ENCODE measurements at regions not wholly inside any gene's neighbourhood (a gene's known extent, or its start where the extent isn't known, plus 50 kb on each side); places are given as distances from the start of the nearest gene placed in this dataset.

DNA sequence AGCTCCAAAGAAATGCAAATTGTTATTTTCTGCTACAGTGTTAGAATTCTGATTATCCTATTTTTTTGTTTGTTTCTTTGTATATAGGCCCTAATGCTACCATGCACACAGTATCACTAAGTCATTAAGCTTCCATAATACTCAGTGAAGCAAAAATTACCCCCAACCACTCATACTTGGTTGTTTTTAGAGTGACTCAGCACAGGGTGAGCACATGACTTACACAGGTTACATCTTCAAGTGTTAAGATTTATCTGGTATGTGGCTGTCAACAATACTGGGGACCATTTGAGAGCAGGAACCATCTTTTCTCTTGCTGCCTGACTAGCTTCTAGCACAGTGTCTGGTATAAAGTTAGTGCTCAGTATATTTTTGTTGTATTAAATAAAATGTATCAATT is 255.8 kb upstream of the SLC24A2 start:
- TF ChIP-seq, protein P1, sequence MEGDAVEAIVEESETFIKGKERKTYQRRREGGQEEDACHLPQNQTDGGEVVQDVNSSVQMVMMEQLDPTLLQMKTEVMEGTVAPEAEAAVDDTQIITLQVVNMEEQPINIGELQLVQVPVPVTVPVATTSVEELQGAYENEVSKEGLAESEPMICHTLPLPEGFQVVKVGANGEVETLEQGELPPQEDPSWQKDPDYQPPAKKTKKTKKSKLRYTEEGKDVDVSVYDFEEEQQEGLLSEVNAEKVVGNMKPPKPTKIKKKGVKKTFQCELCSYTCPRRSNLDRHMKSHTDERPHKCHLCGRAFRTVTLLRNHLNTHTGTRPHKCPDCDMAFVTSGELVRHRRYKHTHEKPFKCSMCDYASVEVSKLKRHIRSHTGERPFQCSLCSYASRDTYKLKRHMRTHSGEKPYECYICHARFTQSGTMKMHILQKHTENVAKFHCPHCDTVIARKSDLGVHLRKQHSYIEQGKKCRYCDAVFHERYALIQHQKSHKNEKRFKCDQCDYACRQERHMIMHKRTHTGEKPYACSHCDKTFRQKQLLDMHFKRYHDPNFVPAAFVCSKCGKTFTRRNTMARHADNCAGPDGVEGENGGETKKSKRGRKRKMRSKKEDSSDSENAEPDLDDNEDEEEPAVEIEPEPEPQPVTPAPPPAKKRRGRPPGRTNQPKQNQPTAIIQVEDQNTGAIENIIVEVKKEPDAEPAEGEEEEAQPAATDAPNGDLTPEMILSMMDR (IDR thresholded peaks at IDR 0.05), result no peak
- TF ChIP-seq POLR2AphosphoS5 (IDR thresholded peaks at IDR 0.05) (no peak), POLR2A (IDR thresholded peaks at IDR 0.05) (no peak)

All from suprapubic skin (tissue), 4 donors.